ENCODE measurements at regions not wholly inside any gene's neighbourhood (a gene's known extent, or its start where the extent isn't known, plus 50 kb on each side); places are given as distances from the start of the nearest gene placed in this dataset.

DNA sequence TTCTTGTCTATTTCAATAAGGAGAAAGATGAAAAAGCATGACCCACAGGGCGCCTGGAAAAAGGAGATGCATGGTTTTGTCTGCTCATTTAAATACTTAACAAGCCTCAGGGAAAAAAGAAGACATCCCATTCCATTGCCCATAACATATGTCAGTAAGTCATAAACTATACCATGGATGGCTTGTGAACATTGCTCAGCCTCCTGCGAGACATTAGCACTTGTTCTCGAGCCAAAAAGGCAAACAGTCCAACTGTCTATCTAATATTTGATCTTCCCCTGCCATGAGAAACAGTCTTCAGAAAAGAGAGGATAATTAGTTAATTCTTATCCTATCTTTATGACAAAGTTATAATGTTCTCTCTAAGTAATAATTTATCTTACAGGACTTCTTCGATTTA lies 527.4 kb downstream of the HACE1 start:
- no peak overlapping the region for H3K4me3 Mint-ChIP-seq
- Histone ChIP-seq H3K9me3 (ENCODE audit: low read length) (no peaks in the 10 kb centered on the region), H3K27me3 (ENCODE audit: insufficient read depth, low read length, poor library complexity, severe bottlenecking) (no peaks in the 10 kb centered on the region), H3K4me3 (ENCODE audit: low read length) (no peak overlapping the region), H3K4me1 (ENCODE audit: insufficient read depth, low read length) (no peaks in the 10 kb centered on the region), H3K27ac (ENCODE audit: low read depth, low read length) (no peak overlapping the region), H3K36me3 (ENCODE audit: insufficient read depth, low read length) (no peaks in the 10 kb centered on the region)
- no peaks in the 10 kb centered on the region for H3K36me3 Mint-ChIP-seq
- CTCF ChIA-PET, result no interaction called here
- H3K27me3 Mint-ChIP-seq, result no peaks in the 10 kb centered on the region
- no peak for DNase-seq
- H3K27ac Mint-ChIP-seq, result no peak overlapping the region
- peaks cover 0 to 5% (median 0%) of the 10 kb centered on the region in 5 donors for H3K9me3 Mint-ChIP-seq
- POLR2A ChIA-PET, result no interaction called here
- no peaks in the 10 kb centered on the region for H3K4me1 Mint-ChIP-seq

DNA sequence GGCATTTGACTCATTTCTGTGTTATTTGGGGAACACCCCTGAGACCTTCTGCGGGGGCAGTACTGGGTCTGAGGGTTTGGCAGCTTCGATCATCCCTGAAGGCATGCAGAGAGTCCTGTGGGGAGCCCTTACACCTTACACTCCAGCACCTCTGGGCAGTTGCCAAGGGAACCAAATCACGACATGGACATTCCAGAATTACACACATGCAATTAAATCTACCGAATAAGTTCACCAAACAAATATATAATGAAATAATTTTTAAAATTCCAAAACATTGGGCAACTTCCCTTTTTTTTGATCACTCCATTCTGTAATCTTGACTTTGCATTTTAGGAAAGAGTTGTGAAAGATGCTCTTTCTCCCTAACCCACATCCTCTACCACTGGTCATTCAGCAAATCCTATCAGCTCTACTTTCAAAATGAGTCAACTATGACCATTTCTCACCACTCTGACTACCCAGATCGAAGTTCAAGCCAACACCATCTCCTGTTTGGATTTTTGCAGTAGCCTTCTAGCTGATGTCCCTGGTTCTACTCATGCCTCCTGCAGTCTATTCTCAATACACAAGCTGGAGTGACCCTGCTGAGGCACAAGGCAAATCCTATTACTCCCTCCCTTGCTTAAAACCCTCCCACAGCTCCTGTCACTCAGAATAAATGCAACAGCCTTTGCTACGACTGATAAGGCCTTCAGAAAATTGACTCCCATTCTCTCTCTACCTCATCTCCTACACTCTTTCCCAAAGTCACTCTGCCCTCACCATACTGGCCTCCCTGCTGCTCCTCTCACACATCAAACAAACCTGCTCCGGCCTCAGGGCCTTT lies 533.3 kb downstream of the HACE1 start:
- POLR2A ChIA-PET, result no interaction called here
- Histone ChIP-seq H3K27ac (ENCODE audit: low read depth, low read length) (no peak overlapping the region), H3K36me3 (ENCODE audit: insufficient read depth, low read length) (no peaks in the 10 kb centered on the region), H3K4me3 (ENCODE audit: low read length) (no peak overlapping the region), H3K9me3 (ENCODE audit: low read length) (no peaks in the 10 kb centered on the region), H3K4me1 (ENCODE audit: insufficient read depth, low read length) (no peaks in the 10 kb centered on the region), H3K27me3 (ENCODE audit: insufficient read depth, low read length, poor library complexity, severe bottlenecking) (no peaks in the 10 kb centered on the region)
- H3K27me3 Mint-ChIP-seq, result peaks cover 3 to 4% of the 10 kb centered on the region in 2 donors
- no peaks in the 10 kb centered on the region for H3K36me3 Mint-ChIP-seq
- no peak for DNase-seq
- H3K9me3 Mint-ChIP-seq, result no peaks in the 10 kb centered on the region
- H3K4me1 Mint-ChIP-seq, result no peaks in the 10 kb centered on the region
- H3K27ac Mint-ChIP-seq, result no peak overlapping the region
- H3K4me3 Mint-ChIP-seq, result no peak overlapping the region
- CTCF ChIA-PET, result no interaction called here

DNA sequence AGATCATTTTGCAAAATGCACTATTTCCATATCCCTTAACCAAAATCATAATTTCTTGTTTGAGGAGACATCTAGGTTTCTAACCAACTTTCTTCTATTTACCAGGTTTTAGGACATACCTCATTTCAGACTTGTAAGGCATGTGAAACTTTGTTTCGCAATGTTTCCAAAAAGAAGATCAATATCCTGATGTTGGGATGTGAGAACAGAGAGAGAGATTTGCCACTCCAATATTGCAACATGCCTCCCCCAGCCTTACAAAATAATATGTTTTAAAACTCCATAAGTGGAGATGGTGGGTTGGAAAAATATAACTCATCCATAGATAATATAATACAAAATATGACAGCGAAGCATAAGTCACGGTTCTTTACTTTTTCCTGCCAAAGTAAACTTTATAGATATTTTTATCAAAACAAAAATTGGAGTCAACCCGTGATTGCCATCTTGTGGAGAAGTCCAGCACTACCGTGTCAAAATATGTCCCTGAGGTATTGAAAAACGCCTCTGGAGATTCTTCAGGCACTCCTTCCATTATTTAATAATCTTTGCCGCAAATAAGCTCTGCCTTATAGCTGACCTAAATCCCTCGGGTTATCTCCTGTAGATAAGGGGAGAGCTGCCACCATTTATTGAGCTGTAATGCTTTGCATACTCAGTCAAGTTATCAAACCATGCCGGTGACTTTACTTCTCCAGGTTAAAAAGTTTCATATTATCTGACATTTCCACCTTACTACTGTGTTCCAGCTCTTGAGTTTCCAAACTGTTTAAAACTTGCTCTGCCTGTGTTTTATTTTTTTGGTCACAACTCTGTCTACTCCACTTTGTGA lies 534.2 kb downstream of the HACE1 start:
- Mint-ChIP-seq H3K36me3 (no peaks in the 10 kb centered on the region), H3K27ac (no peak overlapping the region), H3K4me3 (no peak overlapping the region), H3K27me3 (peaks cover 3 to 5% of the 10 kb centered on the region in 2 donors), H3K4me1 (no peaks in the 10 kb centered on the region), H3K9me3 (no peaks in the 10 kb centered on the region)
- H3K4me1 ChIP-seq (ENCODE audit: insufficient read depth, low read length), result no peaks in the 10 kb centered on the region
- no peak overlapping the region for H3K27ac ChIP-seq (ENCODE audit: low read depth, low read length)
- no peaks in the 10 kb centered on the region for H3K9me3 ChIP-seq (ENCODE audit: low read length)
- no peaks in the 10 kb centered on the region for H3K36me3 ChIP-seq (ENCODE audit: insufficient read depth, low read length)
- POLR2A ChIA-PET, result no interaction called here
- DNase-seq, result no peak
- no peak overlapping the region for H3K4me3 ChIP-seq (ENCODE audit: low read length)
- CTCF ChIA-PET, result no interaction called here
- no peaks in the 10 kb centered on the region for H3K27me3 ChIP-seq (ENCODE audit: insufficient read depth, low read length, poor library complexity, severe bottlenecking)

DNA sequence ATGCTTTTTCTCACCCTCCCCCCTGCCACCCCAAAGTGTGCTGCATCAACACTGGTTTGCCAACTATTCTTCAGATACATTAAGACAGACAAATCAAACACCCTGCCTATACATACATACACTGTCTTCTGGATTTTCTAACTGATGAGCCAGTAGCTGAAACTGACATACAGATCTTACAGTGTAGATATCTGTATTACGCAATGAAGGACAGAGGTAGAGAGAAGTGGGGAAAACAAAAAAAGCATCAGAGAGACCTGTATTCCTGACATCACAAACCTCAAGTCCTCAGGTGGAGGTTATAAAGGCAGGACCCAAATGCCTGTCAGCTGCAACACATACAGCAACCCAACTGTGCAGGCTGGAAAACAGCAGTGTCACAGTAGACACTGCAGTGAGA lies 535.4 kb downstream of the HACE1 start:
- H3K4me1 ChIP-seq (ENCODE audit: insufficient read depth, low read length), result no peaks in the 10 kb centered on the region
- Mint-ChIP-seq H3K27ac (no peak overlapping the region), H3K36me3 (no peaks in the 10 kb centered on the region), H3K27me3 (peaks cover 3 to 5% of the 10 kb centered on the region in 2 donors), H3K4me1 (no peaks in the 10 kb centered on the region), H3K9me3 (no peaks in the 10 kb centered on the region), H3K4me3 (no peak overlapping the region)
- H3K4me3 ChIP-seq (ENCODE audit: low read length), result no peak overlapping the region
- POLR2A ChIA-PET, result no interaction called here
- H3K27me3 ChIP-seq (ENCODE audit: insufficient read depth, low read length, poor library complexity, severe bottlenecking), result no peaks in the 10 kb centered on the region
- CTCF ChIA-PET, result no interaction called here
- H3K27ac ChIP-seq (ENCODE audit: low read depth, low read length), result no peak overlapping the region
- H3K36me3 ChIP-seq (ENCODE audit: insufficient read depth, low read length), result no peaks in the 10 kb centered on the region
- H3K9me3 ChIP-seq (ENCODE audit: low read length), result no peaks in the 10 kb centered on the region
- DNase-seq, result no peak

DNA sequence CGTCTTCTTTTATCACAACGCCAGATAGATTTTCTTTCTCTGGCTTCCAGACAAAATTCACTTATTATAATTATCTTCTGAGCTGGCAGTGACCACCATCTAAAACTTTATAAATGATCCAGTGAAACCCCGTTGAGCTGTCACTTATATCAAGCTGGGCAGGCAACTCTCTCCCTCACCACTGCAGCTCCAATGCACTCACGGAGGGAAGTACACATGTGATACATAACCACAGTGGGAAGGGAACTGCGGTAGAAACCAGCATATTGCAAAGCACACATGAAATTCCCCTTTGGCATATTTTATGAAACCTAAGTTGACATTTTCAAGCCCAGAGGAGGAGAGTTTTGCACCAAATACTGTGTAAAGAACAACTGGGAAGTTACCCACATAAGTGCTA lies 536.9 kb downstream of the HACE1 start:
- Mint-ChIP-seq H3K9me3 (no peaks in the 10 kb centered on the region), H3K27ac (no peak overlapping the region), H3K4me1 (no peaks in the 10 kb centered on the region), H3K4me3 (no peak overlapping the region), H3K27me3 (peaks cover 3 to 5% of the 10 kb centered on the region in 2 donors), H3K36me3 (no peaks in the 10 kb centered on the region)
- Histone ChIP-seq H3K4me3 (ENCODE audit: low read length) (no peak overlapping the region), H3K4me1 (ENCODE audit: insufficient read depth, low read length) (no peaks in the 10 kb centered on the region), H3K36me3 (ENCODE audit: insufficient read depth, low read length) (no peaks in the 10 kb centered on the region), H3K27ac (ENCODE audit: low read depth, low read length) (no peak overlapping the region), H3K27me3 (ENCODE audit: insufficient read depth, low read length, poor library complexity, severe bottlenecking) (no peaks in the 10 kb centered on the region), H3K9me3 (ENCODE audit: low read length) (no peaks in the 10 kb centered on the region)
- ChIA-PET CTCF (no interaction called here), POLR2A (no interaction called here)
- no peak for DNase-seq

DNA sequence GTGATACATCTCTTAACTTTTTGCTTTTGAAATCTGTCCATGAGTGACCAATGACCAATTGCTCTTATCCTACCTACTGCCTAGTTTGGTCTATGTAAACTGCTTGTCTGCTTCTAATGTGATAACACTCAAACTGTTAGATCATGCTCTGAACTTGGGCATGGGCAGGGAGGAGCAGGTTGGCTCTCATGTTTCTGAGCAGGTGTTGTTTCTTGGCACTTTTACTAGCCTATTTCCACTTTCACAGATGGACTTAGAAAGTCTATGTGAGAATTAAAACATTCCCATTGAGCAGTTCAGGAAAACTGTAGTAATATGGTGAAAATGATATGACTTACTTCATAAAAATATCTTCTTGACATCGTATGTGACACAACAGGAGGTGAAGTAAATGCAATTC lies 538.4 kb downstream of the HACE1 start:
- no peak for DNase-seq
- Mint-ChIP-seq H3K27ac (no peak overlapping the region), H3K4me1 (no peaks in the 10 kb centered on the region), H3K36me3 (no peaks in the 10 kb centered on the region), H3K9me3 (no peaks in the 10 kb centered on the region), H3K4me3 (no peak overlapping the region), H3K27me3 (peaks cover 3 to 5% of the 10 kb centered on the region in 2 donors)
- POLR2A ChIA-PET, result no interaction called here
- CTCF ChIA-PET, result no interaction called here
- no peak overlapping the region for H3K4me3 ChIP-seq (ENCODE audit: low read length)
- no peaks in the 10 kb centered on the region for H3K27me3 ChIP-seq (ENCODE audit: insufficient read depth, low read length, poor library complexity, severe bottlenecking)
- H3K36me3 ChIP-seq (ENCODE audit: insufficient read depth, low read length), result no peaks in the 10 kb centered on the region
- H3K9me3 ChIP-seq (ENCODE audit: low read length), result no peaks in the 10 kb centered on the region
- no peak overlapping the region for H3K27ac ChIP-seq (ENCODE audit: low read depth, low read length)
- H3K4me1 ChIP-seq (ENCODE audit: insufficient read depth, low read length), result no peaks in the 10 kb centered on the region

DNA sequence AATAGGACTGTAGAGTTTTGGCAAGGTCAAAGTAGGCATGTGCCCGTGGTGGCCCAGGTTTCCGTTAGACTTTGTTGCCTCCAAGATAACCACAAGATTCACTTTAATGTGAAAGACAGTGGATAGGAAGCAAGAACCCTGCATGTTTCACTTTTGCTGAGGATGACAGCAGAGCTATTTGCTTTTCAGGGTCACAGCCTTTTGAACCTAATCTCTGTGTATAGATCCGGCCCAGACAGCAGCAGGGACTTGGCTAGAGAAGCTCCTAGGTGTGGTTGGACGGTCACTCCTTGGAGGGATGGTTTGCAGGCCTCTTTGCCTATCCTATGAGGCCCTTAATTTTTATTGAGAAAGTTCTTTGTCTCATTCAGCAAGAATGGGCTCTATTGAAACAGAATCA lies 538.8 kb downstream of the HACE1 start:
- H3K9me3 ChIP-seq (ENCODE audit: low read length), result no peaks in the 10 kb centered on the region
- no peak overlapping the region for H3K4me3 Mint-ChIP-seq
- no peaks in the 10 kb centered on the region for H3K36me3 ChIP-seq (ENCODE audit: insufficient read depth, low read length)
- H3K27ac ChIP-seq (ENCODE audit: low read depth, low read length), result no peak overlapping the region
- H3K36me3 Mint-ChIP-seq, result no peaks in the 10 kb centered on the region
- no peak for DNase-seq
- no peaks in the 10 kb centered on the region for H3K4me1 ChIP-seq (ENCODE audit: insufficient read depth, low read length)
- ChIA-PET CTCF (no interaction called here), POLR2A (no interaction called here)
- H3K4me1 Mint-ChIP-seq, result no peaks in the 10 kb centered on the region
- H3K4me3 ChIP-seq (ENCODE audit: low read length), result no peak overlapping the region
- H3K9me3 Mint-ChIP-seq, result no peaks in the 10 kb centered on the region
- H3K27me3 Mint-ChIP-seq, result peaks cover 3 to 5% of the 10 kb centered on the region in 2 donors
- no peak overlapping the region for H3K27ac Mint-ChIP-seq
- H3K27me3 ChIP-seq (ENCODE audit: insufficient read depth, low read length, poor library complexity, severe bottlenecking), result no peaks in the 10 kb centered on the region

DNA sequence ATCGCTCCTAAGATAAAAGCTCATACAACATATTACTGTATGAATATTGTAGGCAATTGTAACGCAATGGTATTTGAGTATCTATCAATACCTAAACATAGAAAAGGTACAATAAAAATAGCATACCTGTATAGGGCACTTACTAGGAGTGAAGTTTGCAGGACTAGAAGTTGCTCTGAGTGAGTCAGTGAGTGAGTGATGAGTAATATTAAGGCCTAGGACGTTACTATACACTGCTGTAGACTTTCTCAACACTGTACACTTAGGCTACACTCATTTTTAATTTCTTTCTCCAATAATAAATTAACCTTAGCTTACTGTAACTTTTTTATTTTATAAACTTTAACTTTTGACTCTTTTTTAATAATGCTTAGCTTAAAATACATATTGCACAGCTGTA lies 546.9 kb downstream of the HACE1 start:
- ChIA-PET POLR2A (no interaction called here), CTCF (no interaction called here)
- Histone ChIP-seq H3K36me3 (ENCODE audit: insufficient read depth, low read length) (no peaks in the 10 kb centered on the region), H3K4me1 (ENCODE audit: insufficient read depth, low read length) (no peaks in the 10 kb centered on the region), H3K27ac (ENCODE audit: low read depth, low read length) (no peak overlapping the region), H3K4me3 (ENCODE audit: low read length) (no peak overlapping the region), H3K9me3 (ENCODE audit: low read length) (no peaks in the 10 kb centered on the region), H3K27me3 (ENCODE audit: insufficient read depth, low read length, poor library complexity, severe bottlenecking) (no peaks in the 10 kb centered on the region)
- no peak for DNase-seq
- Mint-ChIP-seq H3K4me3 (no peak overlapping the region), H3K4me1 (no peaks in the 10 kb centered on the region), H3K27ac (no peak overlapping the region), H3K36me3 (no peaks in the 10 kb centered on the region), H3K9me3 (peaks cover 0 to 1% (median 0%) of the 10 kb centered on the region in 5 donors), H3K27me3 (no peaks in the 10 kb centered on the region)
